ENCODE measurements at regions not wholly inside any gene's neighbourhood (a gene's known extent, or its start where the extent isn't known, plus 50 kb on each side); places are given as distances from the start of the nearest gene placed in this dataset.
"Not testable (repeated sequence)": the region's sequence is repeated elsewhere in the genome, so short reads cannot be mapped to it uniquely, and the experiment has no call there.

GRCh38 chr1:201731142-201731541, 97.8 kb upstream of the IPO9 start:
- H3K9me3 ChIP-seq = no peaks in the 10 kb centered on the region
- intact Hi-C loops (cut with DNase I) = no loop called here
- no peaks in the 10 kb centered on the region for H3K4me1 ChIP-seq
- H3K36me3 ChIP-seq = no peaks in the 10 kb centered on the region
- no peak for ATAC-seq
- DNase-seq = no peak
- H3K4me3 ChIP-seq = no peak overlapping the region
- TF ChIP-seq POLR2A (IDR thresholded peaks at IDR 0.05) = no peak
- TF ChIP-seq, protein P1, sequence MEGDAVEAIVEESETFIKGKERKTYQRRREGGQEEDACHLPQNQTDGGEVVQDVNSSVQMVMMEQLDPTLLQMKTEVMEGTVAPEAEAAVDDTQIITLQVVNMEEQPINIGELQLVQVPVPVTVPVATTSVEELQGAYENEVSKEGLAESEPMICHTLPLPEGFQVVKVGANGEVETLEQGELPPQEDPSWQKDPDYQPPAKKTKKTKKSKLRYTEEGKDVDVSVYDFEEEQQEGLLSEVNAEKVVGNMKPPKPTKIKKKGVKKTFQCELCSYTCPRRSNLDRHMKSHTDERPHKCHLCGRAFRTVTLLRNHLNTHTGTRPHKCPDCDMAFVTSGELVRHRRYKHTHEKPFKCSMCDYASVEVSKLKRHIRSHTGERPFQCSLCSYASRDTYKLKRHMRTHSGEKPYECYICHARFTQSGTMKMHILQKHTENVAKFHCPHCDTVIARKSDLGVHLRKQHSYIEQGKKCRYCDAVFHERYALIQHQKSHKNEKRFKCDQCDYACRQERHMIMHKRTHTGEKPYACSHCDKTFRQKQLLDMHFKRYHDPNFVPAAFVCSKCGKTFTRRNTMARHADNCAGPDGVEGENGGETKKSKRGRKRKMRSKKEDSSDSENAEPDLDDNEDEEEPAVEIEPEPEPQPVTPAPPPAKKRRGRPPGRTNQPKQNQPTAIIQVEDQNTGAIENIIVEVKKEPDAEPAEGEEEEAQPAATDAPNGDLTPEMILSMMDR (IDR thresholded peaks at IDR 0.05) = no peak
- no peaks in the 10 kb centered on the region for H3K27me3 ChIP-seq
- H3K27ac ChIP-seq = no peak overlapping the region
- 62% methylated on average over 6 of the region's 11 CpGs for WGBS (ENCODE audit: insufficient coverage, low coverage, low lambda C conversion rate, missing lambda C conversion rate)

DNA sequence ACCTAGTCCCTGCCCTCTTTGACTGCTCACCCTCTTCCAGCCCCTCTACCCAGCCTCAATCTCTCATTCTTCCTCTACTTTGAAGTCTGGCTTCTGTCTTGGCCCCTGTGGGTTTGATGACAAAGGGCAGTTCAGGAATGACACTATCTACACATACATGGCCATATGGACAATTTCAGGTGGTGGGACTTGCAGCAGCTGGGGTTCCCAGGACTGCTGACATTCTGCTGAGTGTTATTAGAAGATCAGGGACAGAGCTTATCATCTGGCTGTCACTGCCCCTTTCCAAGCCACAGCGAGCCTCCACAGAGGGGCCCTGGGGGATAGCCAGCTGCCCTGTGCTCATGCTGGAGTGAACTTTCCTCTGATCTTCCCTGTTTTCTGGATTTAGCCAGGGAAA, 97.4 kb upstream of the IPO9 start:
- TF ChIP-seq, protein P1 (IDR thresholded peaks at IDR 0.05) = no peak
- no peak for TF ChIP-seq POLR2A (IDR thresholded peaks at IDR 0.05)
- ATAC-seq = no peak
- H3K9me3 ChIP-seq = no peaks in the 10 kb centered on the region
- no CpG with 5 or more reads among the region's 1 CpG for WGBS (ENCODE audit: insufficient coverage, low coverage, low lambda C conversion rate, missing lambda C conversion rate)
- no peaks in the 10 kb centered on the region for H3K4me1 ChIP-seq
- no peak for DNase-seq
- no peak overlapping the region for H3K27ac ChIP-seq
- no peaks in the 10 kb centered on the region for H3K36me3 ChIP-seq
- H3K27me3 ChIP-seq = no peaks in the 10 kb centered on the region
- no peak overlapping the region for H3K4me3 ChIP-seq
- intact Hi-C loops (cut with DNase I) = no loop called here

DNA sequence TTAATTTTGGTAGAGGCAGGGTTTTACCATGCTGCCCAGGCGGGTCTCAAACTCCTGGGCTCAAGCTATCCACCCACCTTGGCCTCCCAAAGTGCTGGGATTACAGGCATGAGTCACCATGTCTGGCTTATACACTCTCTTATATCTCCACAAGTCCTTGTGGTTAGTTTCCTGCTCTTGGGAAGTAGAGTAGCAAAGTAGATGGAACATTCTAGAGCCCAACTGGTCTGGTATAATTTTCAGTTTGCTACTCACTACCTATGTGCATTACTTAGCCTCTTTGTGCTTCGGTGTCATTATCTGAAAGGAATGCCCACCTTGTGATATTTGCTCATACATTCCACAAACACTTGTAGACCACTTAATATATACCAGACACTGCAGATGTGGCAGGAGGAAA, 96.6 kb upstream of the IPO9 start:
- 93% methylated on average over 2 of the region's 2 CpGs for WGBS (ENCODE audit: insufficient coverage, low coverage, low lambda C conversion rate, missing lambda C conversion rate)
- no peak overlapping the region for H3K4me3 ChIP-seq
- no peaks in the 10 kb centered on the region for H3K9me3 ChIP-seq
- no peak for TF ChIP-seq POLR2A (IDR thresholded peaks at IDR 0.05)
- TF ChIP-seq, protein P1 (IDR thresholded peaks at IDR 0.05) = no peak
- no peaks in the 10 kb centered on the region for H3K36me3 ChIP-seq
- H3K27me3 ChIP-seq = no peaks in the 10 kb centered on the region
- intact Hi-C loops (cut with DNase I) = no loop called here
- no peaks in the 10 kb centered on the region for H3K4me1 ChIP-seq
- DNase-seq (no peak), ATAC-seq (no peak)
- H3K27ac ChIP-seq = no peak overlapping the region

GRCh38 chr1:201734221-201734620, 94.7 kb upstream of the IPO9 start:
- H3K9me3 ChIP-seq; H3K4me1 ChIP-seq; H3K27me3 ChIP-seq; H3K4me3 ChIP-seq; H3K27ac ChIP-seq; H3K36me3 ChIP-seq; DNase-seq; intact Hi-C loops (cut with DNase I); ATAC-seq: not testable (repeated sequence)
- 72% methylated on average over 2 of the region's 4 CpGs for WGBS (ENCODE audit: insufficient coverage, low coverage, low lambda C conversion rate, missing lambda C conversion rate)

DNA sequence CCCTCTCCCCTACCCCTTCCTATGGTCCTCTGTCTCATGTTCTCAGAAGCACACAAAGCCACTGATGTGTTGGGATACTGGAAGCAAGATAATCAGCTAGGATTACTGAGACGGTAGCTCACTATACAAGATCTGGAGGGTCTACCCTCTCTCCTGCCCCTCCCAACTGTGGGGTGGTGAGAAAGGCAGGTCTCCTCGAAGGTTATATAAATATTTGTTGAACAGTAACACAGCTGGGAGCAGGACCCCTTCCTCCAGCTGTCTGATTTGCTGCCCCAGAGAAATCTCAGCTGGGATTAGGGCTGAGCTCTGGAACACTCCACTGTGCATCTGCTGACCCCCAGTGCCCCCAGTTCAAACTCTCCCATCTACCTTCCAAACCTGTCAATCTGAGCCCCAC, 94.2 kb upstream of the IPO9 start:
- H3K9me3 ChIP-seq = no peaks in the 10 kb centered on the region
- H3K4me3 ChIP-seq = no peak overlapping the region
- DNase-seq (no peak), ATAC-seq (no peak)
- 36% methylated on average over 2 of the region's 2 CpGs for WGBS (ENCODE audit: insufficient coverage, low coverage, low lambda C conversion rate, missing lambda C conversion rate)
- H3K4me1 ChIP-seq = peaks cover 0 to 7% (median 0%) of the 10 kb centered on the region in 4 donors
- H3K27ac ChIP-seq = no peak overlapping the region
- no peaks in the 10 kb centered on the region for H3K27me3 ChIP-seq
- intact Hi-C loops (cut with DNase I) = no loop called here
- no peaks in the 10 kb centered on the region for H3K36me3 ChIP-seq
- no peak for TF ChIP-seq POLR2A (IDR thresholded peaks at IDR 0.05)
- TF ChIP-seq, protein P1 (IDR thresholded peaks at IDR 0.05) = no peak

Data from right lobe of liver (tissue), 6 donors.